HG03064 (cell line): ENCODE measurements at regions not wholly inside any gene's neighbourhood (a gene's known extent, or its start where the extent isn't known, plus 50 kb on each side); places are given as distances from the start of the nearest gene placed in this dataset.

Experiments
- ATAC-seq: cut with Tn5 transposase; IDR thresholded peaks from one replicate; pipeline ENCODE4 v1.9.1; 2021; ENCODE audit warnings: low read depth; ENCODE audit not compliant: unreplicated experiment

- no peak for ATAC-seq
Observed at GRCh38 chr10:6305401-6306321, 102.9 kb downstream of the PFKFB3 start.

GRCh38 chr10:6306917-6307316 lies 104.2 kb downstream of the PFKFB3 start:
- ATAC-seq = no peak

GRCh38 chr10:6309816-6310215 lies 107.1 kb downstream of the PFKFB3 start:
- no peak for ATAC-seq

- ATAC-seq = no peak
Observed at GRCh38 chr10:6310977-6311376, 108.2 kb downstream of the PFKFB3 start.

GRCh38 chr10:6311700-6312330 lies 109.1 kb downstream of the PFKFB3 start:
- no peak for ATAC-seq

- ATAC-seq = no peak
Observed at GRCh38 chr10:6312636-6313035, 109.9 kb downstream of the PFKFB3 start.

- no peak for ATAC-seq
Observed at GRCh38 chr10:6313111-6313895, 110.6 kb downstream of the PFKFB3 start.

GRCh38 chr10:6314620-6315205 lies 112.0 kb downstream of the PFKFB3 start:
- ATAC-seq = no peak

- ATAC-seq = no peak
Observed at GRCh38 chr10:6319119-6319518, 116.4 kb downstream of the PFKFB3 start.

- peak; percentile 93 for ATAC-seq
Observed at GRCh38 chr10:6320320-6321010, 117.7 kb downstream of the PFKFB3 start.

- no peak for ATAC-seq
Observed at GRCh38 chr10:6321880-6322279, 119.1 kb downstream of the PFKFB3 start.

- no peak for ATAC-seq
Observed at GRCh38 chr10:6322805-6323204, 120.1 kb downstream of the PFKFB3 start.

GRCh38 chr10:6327961-6328698 lies 125.4 kb downstream of the PFKFB3 start:
- no peak for ATAC-seq

- ATAC-seq = no peak
Observed at GRCh38 chr10:6328699-6329423, 126.1 kb downstream of the PFKFB3 start.

GRCh38 chr10:6333086-6333485 lies 130.4 kb downstream of the PFKFB3 start:
- ATAC-seq = no peak

GRCh38 chr10:6333973-6334372 lies 131.2 kb downstream of the PFKFB3 start:
- ATAC-seq = no peak

GRCh38 chr10:6336016-6336415 lies 133.3 kb downstream of the PFKFB3 start:
- no peak for ATAC-seq

- ATAC-seq = no peak
Observed at GRCh38 chr10:6337382-6337781, 134.7 kb downstream of the PFKFB3 start.

- no peak for ATAC-seq
Observed at GRCh38 chr10:6338361-6338760, 135.6 kb downstream of the PFKFB3 start.
